HG03432 (cell line): ENCODE measurements at regions not wholly inside any gene's neighbourhood (a gene's known extent, or its start where the extent isn't known, plus 50 kb on each side); places are given as distances from the start of the nearest gene placed in this dataset.

Source experiments
- ATAC-seq: cut with Tn5 transposase; IDR thresholded peaks from one replicate; pipeline ENCODE4 v1.9.1; 2021; ENCODE audit warnings: mild to moderate bottlenecking, moderate library complexity; ENCODE audit not compliant: unreplicated experiment

DNA sequence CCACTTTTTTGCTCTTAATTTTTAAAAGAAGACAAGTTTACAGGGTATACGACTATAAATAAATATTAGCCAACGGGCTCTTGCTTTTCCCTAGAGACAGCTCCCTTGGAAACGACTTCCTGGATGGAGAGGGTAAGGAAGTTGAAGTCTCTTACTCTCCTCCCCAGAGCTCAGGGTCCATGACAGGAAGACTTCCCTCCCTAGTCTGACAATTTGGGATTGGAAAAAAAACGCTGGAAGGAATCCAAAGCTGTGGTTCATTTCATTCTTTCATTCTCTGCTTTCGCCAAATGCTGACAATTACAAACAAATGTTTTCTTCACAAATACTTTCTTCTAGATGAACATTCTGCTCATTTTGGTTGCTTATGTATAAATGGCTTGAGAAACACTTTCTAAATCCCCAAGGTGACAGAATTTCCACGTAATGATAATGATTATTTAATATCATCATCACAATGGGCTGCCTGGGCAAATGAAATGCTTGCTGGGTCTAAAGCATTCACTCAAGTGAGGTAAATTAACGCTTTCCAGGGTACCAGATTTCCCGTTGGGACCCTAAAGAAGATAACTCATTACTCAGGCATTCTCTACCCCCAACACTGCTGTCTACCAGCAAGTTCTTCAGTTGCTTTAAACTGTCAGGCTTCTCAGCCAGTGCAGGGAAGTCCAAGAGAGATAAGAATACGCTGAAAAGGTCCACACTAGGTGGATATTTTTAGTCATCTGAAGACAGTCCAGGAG is 139.8 kb upstream of the SLC30A5 start:
- ATAC-seq, result no peak

GRCh38 chr5:68954618-68954910 is 139.2 kb upstream of the SLC30A5 start:
- ATAC-seq, result no peak

DNA sequence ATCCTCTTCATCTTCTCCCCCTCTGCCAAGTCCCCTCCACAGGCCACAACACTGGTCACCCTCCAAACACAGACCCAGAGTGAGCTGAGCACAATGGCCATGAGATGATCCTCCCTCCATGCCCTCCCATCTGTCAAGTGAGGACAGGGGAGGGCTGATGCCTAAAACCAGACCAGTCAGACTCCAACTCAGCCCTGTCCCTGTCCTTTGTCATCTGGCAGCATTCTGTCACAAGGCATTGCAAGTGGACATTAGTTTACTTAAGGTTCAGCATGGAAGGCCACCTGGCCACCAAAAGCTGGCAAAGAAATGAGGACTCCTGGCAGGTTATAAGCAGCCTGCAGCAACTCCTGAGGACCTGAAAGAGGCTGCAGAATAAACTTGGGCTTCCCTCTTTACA is 136.2 kb upstream of the SLC30A5 start:
- ATAC-seq, result no peak

- ATAC-seq, result no peak
Measured at GRCh38 chr5:68958428-68958827, 135.4 kb upstream of the SLC30A5 start.

- ATAC-seq, result no peak
Measured at GRCh38 chr5:68960456-68960855, 133.4 kb upstream of the SLC30A5 start.

GRCh38 chr5:68960961-68961360 is 132.9 kb upstream of the SLC30A5 start:
- no peak for ATAC-seq

- ATAC-seq, result no peak
Measured at GRCh38 chr5:68961762-68962161, 132.1 kb upstream of the SLC30A5 start.

GRCh38 chr5:68962757-68963484 is 130.9 kb upstream of the SLC30A5 start:
- no peak for ATAC-seq

- ATAC-seq, result no peak
Measured at GRCh38 chr5:68964679-68965078, 129.1 kb upstream of the SLC30A5 start.

DNA sequence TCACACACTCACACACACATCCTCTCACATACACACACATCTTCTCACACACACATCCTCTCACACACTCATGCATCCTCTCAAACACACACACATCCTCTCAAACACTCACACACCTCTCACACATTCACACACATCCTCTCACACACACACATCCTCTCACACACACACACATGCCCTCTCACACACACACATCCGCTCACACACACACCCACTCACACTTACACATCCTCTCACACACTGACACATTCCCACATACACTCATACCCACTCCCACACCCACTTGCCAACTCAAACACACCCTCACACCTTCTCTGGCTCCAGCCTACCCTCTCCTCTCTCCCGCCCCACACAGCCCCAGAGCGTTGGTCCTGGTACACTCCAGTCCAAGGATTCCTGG is 127.9 kb upstream of the SLC30A5 start:
- no peak for ATAC-seq

DNA sequence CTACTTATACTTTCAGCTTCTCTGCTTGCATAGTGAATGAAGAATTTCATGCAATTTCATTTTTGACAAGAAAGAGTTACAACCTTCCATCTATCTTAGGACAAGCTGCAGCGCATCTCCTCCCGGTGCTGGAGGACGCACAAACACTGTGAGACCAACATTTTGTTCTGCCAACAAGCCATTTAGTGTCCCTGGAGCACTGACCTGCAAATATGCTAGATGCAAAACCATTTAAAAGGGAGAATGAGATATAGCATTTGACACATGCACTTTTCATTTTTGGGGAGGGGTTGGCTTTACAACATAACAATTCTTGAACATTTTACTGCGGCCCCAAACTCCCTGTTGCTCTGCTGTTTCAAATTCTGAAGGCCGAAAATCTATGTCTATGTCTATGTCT is 127.2 kb upstream of the SLC30A5 start:
- ATAC-seq, result no peak

GRCh38 chr5:68968429-68968828 is 125.4 kb upstream of the SLC30A5 start:
- no peak for ATAC-seq

- no peak for ATAC-seq
Measured at GRCh38 chr5:68970617-68971016, 123.2 kb upstream of the SLC30A5 start.

- no peak for ATAC-seq
Measured at GRCh38 chr5:68973696-68974095, 120.1 kb upstream of the SLC30A5 start.

- ATAC-seq, result no peak
Measured at GRCh38 chr5:68983043-68983442, 110.8 kb upstream of the SLC30A5 start.

GRCh38 chr5:68983959-68984358 is 109.9 kb upstream of the SLC30A5 start:
- no peak for ATAC-seq

GRCh38 chr5:68991279-68992084 is 102.3 kb upstream of the SLC30A5 start:
- ATAC-seq, result no peak

- ATAC-seq, result peak; percentile 79
Measured at GRCh38 chr5:68994645-68995044, 99.2 kb upstream of the SLC30A5 start.

DNA sequence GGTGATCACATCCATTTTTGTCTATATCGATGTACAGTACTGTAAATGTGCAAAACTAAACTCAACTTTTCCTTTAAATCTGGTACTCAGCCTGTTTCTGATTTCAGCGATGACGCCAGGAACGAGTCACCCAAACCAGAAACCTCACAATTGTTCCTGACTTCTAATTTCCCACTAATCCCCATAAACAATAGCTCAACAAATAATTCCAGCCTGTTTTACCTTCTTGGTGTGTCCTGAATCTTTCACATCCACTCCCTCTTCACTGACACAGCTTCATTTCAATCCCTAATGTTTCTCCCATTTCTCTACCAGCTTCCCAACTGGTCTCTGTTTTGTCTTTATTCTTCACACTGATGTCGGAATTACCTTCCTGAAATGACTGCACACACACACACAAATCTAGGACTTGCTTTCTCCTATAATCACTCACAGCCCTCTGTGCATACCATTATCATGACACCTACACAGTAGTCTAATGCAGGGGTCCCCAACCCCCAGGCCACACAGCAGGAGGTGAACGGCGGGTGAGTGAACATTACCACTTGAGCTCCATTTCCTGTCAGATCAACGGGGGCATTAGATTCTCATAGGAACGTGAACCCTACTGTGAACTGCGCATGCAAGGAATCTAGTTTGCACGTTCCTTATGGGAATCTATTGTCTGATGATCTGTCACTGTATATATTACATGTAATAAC is 97.8 kb upstream of the SLC30A5 start:
- ATAC-seq, result no peak

DNA sequence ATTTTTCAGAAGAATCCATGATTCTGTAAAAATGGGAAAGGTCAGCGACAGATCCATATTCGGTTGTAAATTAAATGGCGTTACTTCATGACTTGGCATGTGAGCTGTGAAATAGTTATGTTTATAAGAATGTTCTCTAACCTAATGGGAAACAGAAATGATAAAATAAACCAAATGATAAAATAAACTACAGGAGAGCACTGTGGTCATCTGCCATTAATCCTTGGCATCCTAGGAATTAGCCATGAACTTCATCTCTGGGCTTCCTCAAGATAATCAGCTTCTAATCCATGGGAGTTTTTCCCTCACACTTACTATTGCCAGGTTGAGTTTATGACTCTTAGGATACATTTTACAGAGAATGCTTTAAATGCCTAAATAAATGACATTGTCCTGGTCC is 94.6 kb upstream of the SLC30A5 start:
- ATAC-seq, result no peak

GRCh38 chr5:69000216-69000919 is 93.4 kb upstream of the SLC30A5 start:
- ATAC-seq, result no peak
